KMS-11 (cell line): ENCODE measurements at regions not wholly inside any gene's neighbourhood (a gene's known extent, or its start where the extent isn't known, plus 50 kb on each side); places are given as distances from the start of the nearest gene placed in this dataset.

Experiments used
- H2AFZ ChIP-seq: fragments of 200-600 bp; sonication (generic); 2 replicates; pipeline ENCODE4 v1.6.1; 2016; ENCODE audit warnings: antibody characterized with exemption, mixed run types, low read depth
- H3K27ac ChIP-seq: fragments of 200-600 bp; sonication (generic); 2 replicates; pipeline ENCODE4 v1.6.1; 2016; ENCODE audit warnings: mild to moderate bottlenecking, mixed run types
- H3K27me3 ChIP-seq: fragments of 200-600 bp; sonication (generic); 2 replicates; pipeline ENCODE4 v1.6.1; 2017; ENCODE audit warnings: mild to moderate bottlenecking, low read depth, mixed run types, moderate library complexity; ENCODE audit not compliant: insufficient read depth
- H3K36me3 ChIP-seq: fragments of 200-600 bp; sonication (generic); 2 replicates; pipeline ENCODE4 v1.6.1; 2017; ENCODE audit warnings: mild to moderate bottlenecking, mixed run types; ENCODE audit not compliant: insufficient read depth
- H3K4me1 ChIP-seq: fragments of 200-600 bp; sonication (generic); 2 replicates; pipeline ENCODE4 v1.6.1; 2016; ENCODE audit warnings: mild to moderate bottlenecking, low read depth, mixed run types; ENCODE audit not compliant: poor library complexity, severe bottlenecking
- H3K4me2 ChIP-seq: fragments of 200-600 bp; sonication (generic); 2 replicates; pipeline ENCODE4 v1.7.0; 2016; ENCODE audit warnings: mild to moderate bottlenecking, mixed run types
- H3K4me3 ChIP-seq: fragments of 200-600 bp; sonication (generic); IDR thresholded peaks from 2 replicates; pipeline ENCODE4 v1.6.1; 2017; ENCODE audit warnings: low read depth, low read length, mixed read lengths; ENCODE audit not compliant: insufficient read depth
- H3K79me2 ChIP-seq: fragments of 200-600 bp; sonication (generic); 2 replicates; pipeline ENCODE4 v1.6.1; 2016; ENCODE audit warnings: low read depth, mixed run types; ENCODE audit not compliant: insufficient read depth
- H3K9ac ChIP-seq: fragments of 200-600 bp; sonication (generic); 2 replicates; pipeline ENCODE4 v1.6.1; 2016; ENCODE audit warnings: mild to moderate bottlenecking, mixed run types
- H4K20me1 ChIP-seq: fragments of 200-600 bp; sonication (generic); 2 replicates; pipeline ENCODE4 v1.6.1; 2016; ENCODE audit warnings: mild to moderate bottlenecking, mixed run types; ENCODE audit not compliant: insufficient read depth
- CTCF ChIP-seq: fragments of 200-600 bp; sonication (generic); conservative IDR thresholded peaks from 2 replicates; pipeline ENCODE4 v1.6.1; 2017; ENCODE audit warnings: low read depth, mild to moderate bottlenecking, antibody characterized with exemption, low read length, moderate library complexity, mixed read lengths

GRCh38 chr13:33426131-33426530, 140.6 kb upstream of the STARD13 start:
- H3K4me2 ChIP-seq: no peak overlapping the region
- no peak overlapping the region for H3K4me3 ChIP-seq
- H4K20me1 ChIP-seq: no peaks in the 10 kb centered on the region
- no peaks in the 10 kb centered on the region for H3K4me1 ChIP-seq
- no peak overlapping the region for H2AFZ ChIP-seq
- no peak overlapping the region for H3K9ac ChIP-seq
- H3K27me3 ChIP-seq: no peaks in the 10 kb centered on the region
- TF ChIP-seq CTCF: no peak
- H3K79me2 ChIP-seq: no peaks in the 10 kb centered on the region
- H3K36me3 ChIP-seq: no peaks in the 10 kb centered on the region
- no peak overlapping the region for H3K27ac ChIP-seq

- TF ChIP-seq CTCF: no peak
- Histone ChIP-seq H4K20me1 (no peaks in the 10 kb centered on the region), H3K79me2 (no peaks in the 10 kb centered on the region), H3K4me1 (no peaks in the 10 kb centered on the region), H3K4me3 (no peak overlapping the region), H3K36me3 (no peaks in the 10 kb centered on the region), H2AFZ (no peak overlapping the region), H3K9ac (no peak overlapping the region), H3K27ac (no peak overlapping the region), H3K4me2 (no peak overlapping the region), H3K27me3 (no peaks in the 10 kb centered on the region)
Measured at GRCh38 chr13:33433316-33433715, 147.8 kb upstream of the STARD13 start.

- no peak for TF ChIP-seq CTCF
- no peaks in the 10 kb centered on the region for H3K4me1 ChIP-seq
- no peaks in the 10 kb centered on the region for H3K27me3 ChIP-seq
- H3K27ac ChIP-seq: no peak overlapping the region
- no peak overlapping the region for H2AFZ ChIP-seq
- no peaks in the 10 kb centered on the region for H3K79me2 ChIP-seq
- no peak overlapping the region for H3K4me3 ChIP-seq
- no peak overlapping the region for H3K9ac ChIP-seq
- no peak overlapping the region for H3K4me2 ChIP-seq
- H4K20me1 ChIP-seq: no peaks in the 10 kb centered on the region
- no peaks in the 10 kb centered on the region for H3K36me3 ChIP-seq
Measured at GRCh38 chr13:33434676-33435075, 149.1 kb upstream of the STARD13 start.

- Histone ChIP-seq H3K27me3 (no peaks in the 10 kb centered on the region), H3K36me3 (no peaks in the 10 kb centered on the region), H4K20me1 (no peaks in the 10 kb centered on the region), H2AFZ (no peak overlapping the region), H3K4me1 (no peaks in the 10 kb centered on the region), H3K9ac (no peak overlapping the region), H3K27ac (no peak overlapping the region), H3K4me3 (no peak overlapping the region), H3K4me2 (no peak overlapping the region), H3K79me2 (no peaks in the 10 kb centered on the region)
- TF ChIP-seq CTCF: no peak
Measured at GRCh38 chr13:33435207-33435606, 149.7 kb upstream of the STARD13 start.

- H3K27me3 ChIP-seq: no peaks in the 10 kb centered on the region
- no peaks in the 10 kb centered on the region for H3K4me1 ChIP-seq
- no peak for TF ChIP-seq CTCF
- H3K36me3 ChIP-seq: no peaks in the 10 kb centered on the region
- H3K4me2 ChIP-seq: no peak overlapping the region
- no peaks in the 10 kb centered on the region for H3K79me2 ChIP-seq
- no peaks in the 10 kb centered on the region for H4K20me1 ChIP-seq
- no peak overlapping the region for H3K9ac ChIP-seq
- no peak overlapping the region for H3K27ac ChIP-seq
- H2AFZ ChIP-seq: no peak overlapping the region
- H3K4me3 ChIP-seq: no peak overlapping the region
Measured at GRCh38 chr13:33438918-33439317, 153.4 kb upstream of the STARD13 start.
